HepG2 (cell line): ENCODE measurements at regions not wholly inside any gene's neighbourhood (a gene's known extent, or its start where the extent isn't known, plus 50 kb on each side); places are given as distances from the start of the nearest gene placed in this dataset.

Experiments used
- SKI ChIP-seq: fragments of 450-650 bp; IDR thresholded peaks from one replicate; pipeline ENCODE4 v1.6.1; 2018; ENCODE audit warnings: mild to moderate bottlenecking; ENCODE audit not compliant: partially characterized antibody
- SP2 ChIP-seq: sonication (generic); formaldehyde crosslinking; IDR thresholded peaks from 2 replicates; pipeline ENCODE4 v1.5.1; 2020; ENCODE audit warnings: mild to moderate bottlenecking, missing genetic modification reagents
- ZSCAN25 ChIP-seq: sonication (generic); formaldehyde crosslinking; IDR thresholded peaks from 2 replicates; pipeline ENCODE4 v1.8.0; 2022; ENCODE audit warnings: mild to moderate bottlenecking, missing genetic modification reagents

DNA sequence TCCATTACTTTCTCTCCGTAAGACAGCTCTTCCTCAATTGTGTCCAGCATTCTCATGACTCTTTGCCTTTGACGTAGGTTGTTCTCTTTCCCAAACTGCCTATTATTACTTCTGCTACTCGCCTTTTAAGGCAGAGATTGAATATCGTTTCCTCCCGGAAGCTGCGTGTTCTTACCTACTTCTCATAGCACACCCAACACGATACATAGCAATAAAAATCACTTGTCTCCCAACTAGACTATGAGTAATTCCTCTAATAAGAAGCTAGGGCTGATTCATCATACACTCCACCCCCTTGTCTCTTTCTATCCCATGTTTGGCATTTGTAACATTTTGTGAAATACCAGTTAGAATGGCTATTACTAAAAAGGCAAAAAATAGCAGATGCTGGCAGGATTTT lies 55.8 kb upstream of the SGIP1 start:
- no peak for TF ChIP-seq SP2 (CRISPR knock-in tag)
- TF ChIP-seq ZSCAN25 (CRISPR knock-in tag) = no peak
- no peak for TF ChIP-seq SKI
